ENCODE measurements at regions not wholly inside any gene's neighbourhood (a gene's known extent, or its start where the extent isn't known, plus 50 kb on each side); places are given as distances from the start of the nearest gene placed in this dataset.

GRCh38 chr4:100849319-100849718, 331.5 kb upstream of the EMCN start:
- no peak for TF ChIP-seq CTCF (IDR thresholded peaks at IDR 0.05; ENCODE audit: insufficient read depth, low read length, poor library complexity, severe bottlenecking)
- TF ChIP-seq EZH2phosphoT487 (conservative IDR thresholded peaks at IDR 0.05; ENCODE audit: low read length) = no peak

Measured in SU-DHL-6 (cell line).